Brain microvascular endothelial cell (primary cell): ENCODE measurements at regions not wholly inside any gene's neighbourhood (a gene's known extent, or its start where the extent isn't known, plus 50 kb on each side); places are given as distances from the start of the nearest gene placed in this dataset.

Source experiments
- DNase-seq: peaks from one replicate; pipeline ENCODE4 v3.0.0-alpha.2; 2020
- H3K27ac ChIP-seq: fragments of 250-450 bp; sonication (Bioruptor Pico); 2 replicates; pipeline ENCODE4 v1.5.1; 2020; ENCODE audit warnings: mild to moderate bottlenecking, moderate library complexity
- H3K27me3 ChIP-seq: fragments of 250-450 bp; sonication (Bioruptor Pico); replicated peaks from 2 replicates; pipeline ENCODE4 v1.5.1; 2020; ENCODE audit warnings: mild to moderate bottlenecking
- H3K36me3 ChIP-seq: fragments of 250-450 bp; sonication (Bioruptor Pico); replicated peaks from 2 replicates; pipeline ENCODE4 v1.5.1; 2020; ENCODE audit warnings: mild to moderate bottlenecking
- H3K4me3 ChIP-seq: 2 replicates; pipeline ENCODE4 v1.5.1; 2011; ENCODE audit warnings: low read depth, mild to moderate bottlenecking, control low read depth, low read length, moderate library complexity
- CTCF ChIP-seq: IDR thresholded peaks from 2 replicates; pipeline ENCODE4 v1.5.1; 2011; ENCODE audit warnings: low read depth, mild to moderate bottlenecking, moderate library complexity, low read length, control low read depth, inconsistent platforms; ENCODE audit errors: missing control alignments
- in situ Hi-C: cut with HindIII; loops from 2 replicates; pipeline ENCODE4 v1.10.0; 2017; ENCODE audit warnings: low sequenced_read_pairs, low pct_ligation_motif_present

DNA sequence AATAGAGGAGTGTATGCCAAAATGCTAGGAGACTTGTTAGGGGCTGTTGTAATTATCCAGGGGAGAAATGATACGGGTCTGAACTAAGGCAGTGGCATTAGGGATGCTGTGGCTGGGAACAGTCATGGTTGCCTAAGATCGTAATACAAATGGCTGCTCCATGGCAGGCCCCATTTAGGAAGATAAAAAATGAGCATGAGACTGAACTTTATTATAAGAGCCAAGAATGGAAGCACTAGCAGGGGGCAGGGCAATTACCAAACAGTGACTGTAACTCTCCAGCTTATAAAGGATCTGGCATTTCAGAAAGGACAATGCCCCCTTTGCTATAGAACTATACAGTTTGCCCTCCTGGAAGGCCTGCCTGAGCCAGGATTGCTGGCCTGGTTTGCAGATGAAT, 503.3 kb upstream of the CDH5 start:
- H3K27me3 ChIP-seq: no peaks in the 10 kb centered on the region
- in situ Hi-C loops: no loop called here
- TF ChIP-seq CTCF: no peak
- H3K36me3 ChIP-seq: no peaks in the 10 kb centered on the region
- no peak for DNase-seq
- H3K27ac ChIP-seq: no peak overlapping the region
- no peak overlapping the region for H3K4me3 ChIP-seq

GRCh38 chr16:65861131-65861731, 505.3 kb upstream of the CDH5 start:
- in situ Hi-C loops: no loop called here
- no peaks in the 10 kb centered on the region for H3K36me3 ChIP-seq
- no peak for DNase-seq
- H3K27me3 ChIP-seq: no peaks in the 10 kb centered on the region
- TF ChIP-seq CTCF: no peak
- H3K27ac ChIP-seq: no peak overlapping the region
- H3K4me3 ChIP-seq: no peak overlapping the region

DNA sequence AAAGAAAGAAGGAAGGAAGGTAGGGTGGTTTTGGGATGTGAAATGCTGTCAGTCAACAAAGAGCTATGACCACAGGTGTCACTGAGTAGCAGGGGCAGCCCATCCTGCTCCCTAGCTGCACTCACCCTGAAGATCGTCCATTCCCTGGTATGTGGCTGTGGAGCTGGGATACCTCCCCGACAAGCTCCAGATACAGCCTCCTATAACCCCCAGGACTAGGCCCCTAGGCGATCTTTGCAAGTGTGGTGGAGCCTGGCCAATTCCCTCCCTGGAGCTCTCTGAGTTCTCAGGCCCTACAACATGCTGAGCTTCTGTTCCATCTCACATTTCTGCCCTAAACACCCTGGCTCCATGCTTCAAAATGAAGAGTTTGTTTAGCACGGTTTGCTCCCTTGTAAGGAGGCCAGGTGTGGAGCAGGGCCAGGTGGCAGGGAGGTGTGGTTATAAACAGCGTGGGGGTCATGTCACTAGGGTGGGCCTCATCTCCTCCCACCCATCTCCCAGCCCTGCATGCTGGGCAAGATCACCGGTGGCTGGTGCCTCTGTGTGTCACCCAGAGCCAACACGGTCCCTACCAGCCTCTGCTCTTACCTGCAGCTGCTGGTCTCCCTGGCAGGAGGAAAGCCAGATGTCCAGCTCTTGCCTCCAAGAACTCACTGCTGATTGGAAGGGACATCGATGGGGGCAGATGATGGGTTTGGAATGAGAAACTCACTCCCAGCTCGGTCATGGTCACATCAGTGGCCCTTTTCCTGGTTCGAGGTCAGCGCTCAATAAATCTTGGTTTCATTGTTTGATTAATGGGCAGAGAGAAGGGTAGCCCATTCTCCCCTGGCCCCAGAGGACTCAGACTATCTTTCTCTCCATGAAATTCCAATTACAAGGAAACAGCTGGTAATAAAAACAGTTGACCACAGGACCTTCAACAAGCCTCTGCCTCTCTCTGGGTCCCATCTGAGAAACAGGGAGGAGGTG, 511.0 kb upstream of the CDH5 start:
- Histone ChIP-seq H3K36me3 (no peaks in the 10 kb centered on the region), H3K27me3 (no peaks in the 10 kb centered on the region), H3K27ac (no peak overlapping the region), H3K4me3 (no peak overlapping the region)
- TF ChIP-seq CTCF: no peak
- in situ Hi-C loops: no loop called here
- DNase-seq: no peak

DNA sequence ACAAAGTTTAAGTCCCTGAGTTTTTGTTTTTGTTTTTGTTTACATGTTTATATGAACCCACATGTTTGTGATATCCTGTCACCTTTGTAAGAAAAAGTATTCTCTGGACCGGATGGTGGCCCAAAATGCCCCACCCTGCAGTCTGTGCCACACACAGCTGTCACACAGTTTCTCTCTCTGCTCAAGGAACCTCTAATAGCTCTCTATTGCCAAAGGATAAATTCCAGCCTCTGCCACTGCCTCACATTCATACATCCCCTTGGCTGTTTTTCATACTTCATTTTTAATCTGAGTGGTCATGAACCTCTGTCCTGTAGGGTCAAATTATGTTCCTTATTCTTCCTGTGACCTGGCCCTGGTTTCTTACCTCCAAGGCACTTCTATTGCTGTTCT, 520.3 kb upstream of the CDH5 start:
- in situ Hi-C loops: no loop called here
- TF ChIP-seq CTCF: no peak
- Histone ChIP-seq H3K36me3 (no peaks in the 10 kb centered on the region), H3K27ac (no peak overlapping the region), H3K4me3 (no peak overlapping the region), H3K27me3 (no peaks in the 10 kb centered on the region)
- DNase-seq: no peak

DNA sequence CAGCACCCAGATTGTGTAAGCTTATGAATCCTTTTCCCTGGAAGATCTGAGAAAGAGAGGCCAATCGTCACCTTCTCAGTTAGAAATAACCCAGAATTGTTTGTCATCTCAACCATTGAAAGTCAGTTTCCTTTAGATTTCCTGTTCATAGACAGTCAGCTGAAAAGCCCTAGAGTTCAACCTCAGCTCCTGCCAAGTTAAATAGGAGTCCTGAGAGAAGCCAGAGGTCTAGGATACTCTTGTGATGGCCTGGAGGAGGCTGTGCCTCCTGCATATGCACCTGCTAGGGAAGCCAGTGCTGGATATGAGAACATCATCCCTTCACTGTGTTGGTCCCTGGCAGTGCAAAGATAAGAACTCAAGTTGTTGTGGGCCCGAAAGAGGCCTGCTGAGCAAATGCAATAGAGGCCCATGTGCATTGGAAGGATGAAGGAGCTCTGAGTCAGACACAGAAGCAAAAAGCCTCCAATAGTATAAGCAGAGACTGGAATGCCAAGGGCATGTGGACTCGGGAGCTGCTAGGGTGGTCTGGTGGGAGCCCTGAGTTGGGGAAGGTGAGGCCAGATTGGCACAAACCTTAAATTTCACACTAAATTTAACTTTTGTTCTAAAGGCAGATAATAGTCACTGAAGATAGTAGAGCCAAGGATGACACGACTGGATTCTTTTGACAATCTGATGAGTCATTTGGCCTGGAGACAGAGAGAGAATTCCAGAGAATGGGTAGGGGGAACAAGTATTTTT, 520.9 kb upstream of the CDH5 start:
- no peaks in the 10 kb centered on the region for H3K27me3 ChIP-seq
- no peak overlapping the region for H3K27ac ChIP-seq
- no peak overlapping the region for H3K4me3 ChIP-seq
- DNase-seq: no peak
- TF ChIP-seq CTCF: no peak
- H3K36me3 ChIP-seq: no peaks in the 10 kb centered on the region
- in situ Hi-C loops: no loop called here
